Keratinocyte (primary cell): ENCODE measurements at regions not wholly inside any gene's neighbourhood (a gene's known extent, or its start where the extent isn't known, plus 50 kb on each side); places are given as distances from the start of the nearest gene placed in this dataset.

Source experiments
- CTCF ChIP-seq, 3 experiments: IDR thresholded peaks in 1 of 3; conservative IDR thresholded peaks in 1 of 3; optimal IDR thresholded peaks in 1 of 3; 2 replicates in 2 of 3; 3 replicates in 1 of 3; pipeline versions ENCODE3 to v1.5.1; 2011; ENCODE audit warnings: low read length in 3 of 3, mild to moderate bottlenecking in 3 of 3, moderate library complexity in 2 of 3, control low read depth in 1 of 3, inconsistent platforms in 1 of 3; ENCODE audit not compliant: insufficient read depth in 2 of 3; ENCODE audit errors: extremely low read depth in 1 of 3
- EZH2 ChIP-seq: IDR thresholded peaks from one replicate; pipeline ENCODE4 v1.6.1; 2012; ENCODE audit warnings: inconsistent platforms, mild to moderate bottlenecking, low read length, moderate library complexity

GRCh38 chr12:92261071-92261470 lies 115.4 kb upstream of the BTG1 start:
- TF ChIP-seq EZH2 (no peak), CTCF (optimal IDR thresholded peaks at IDR 0.05 in 1 of 3, IDR thresholded peaks at IDR 0.05 in 1 of 3, conservative IDR thresholded peaks at IDR 0.05 in 1 of 3; ENCODE audit: extremely low read depth in 1 of 3, insufficient read depth in 2 of 3, low read length in 3 of 3) (no peak)
